RWPE1 (cell line): ENCODE measurements at regions not wholly inside any gene's neighbourhood (a gene's known extent, or its start where the extent isn't known, plus 50 kb on each side); places are given as distances from the start of the nearest gene placed in this dataset.

Source experiments
- CTCF ChIA-PET: fragments of 350-600 bp; sonication (Branson Sonifier 250); formaldehyde crosslinking; extraction: SDS; loops from one replicate; lab custom pipeline; 2021; lab: Yijun Ruan, JAX
- POLR2A ChIA-PET: fragments of 400-600 bp; formaldehyde crosslinking; extraction: SDS; loops from one replicate; lab custom pipeline; 2020; ENCODE audit warnings: antibody characterized with exemption; ENCODE audit not compliant: low non-redundant PET; lab: Yijun Ruan, JAX
- DNase-seq: peaks from one replicate; pipeline ENCODE4 v3.0.0; 2012; ENCODE audit warnings: low spot score
- H3K27ac ChIP-seq: fragments of 450-650 bp; 2 replicates; pipeline ENCODE4 v1.5.1; 2017
- CTCF ChIP-seq: fragments of 450-650 bp; conservative IDR thresholded peaks from 2 replicates; pipeline ENCODE4 v1.5.1; 2017; ENCODE audit warnings: low read depth, mild to moderate bottlenecking

- no peak for DNase-seq
- TF ChIP-seq CTCF = no peak
- CTCF ChIA-PET = no interaction called here
- POLR2A ChIA-PET = no interaction called here
- no peak overlapping the region for H3K27ac ChIP-seq
Measured at GRCh38 chr1:209154912-209155311, 428.6 kb upstream of the CAMK1G start.

- no peak for DNase-seq
- ChIA-PET CTCF (no interaction called here), POLR2A (no interaction called here)
- no peak for TF ChIP-seq CTCF
- no peak overlapping the region for H3K27ac ChIP-seq
Measured at GRCh38 chr1:209155546-209155945, 428.0 kb upstream of the CAMK1G start.

- ChIA-PET CTCF (no interaction called here), POLR2A (no interaction called here)
- no peak for DNase-seq
- no peak overlapping the region for H3K27ac ChIP-seq
- no peak for TF ChIP-seq CTCF
Measured at GRCh38 chr1:209156991-209157390, 426.5 kb upstream of the CAMK1G start.

GRCh38 chr1:209157546-209158249 lies 425.8 kb upstream of the CAMK1G start:
- POLR2A ChIA-PET = no interaction called here

GRCh38 chr1:209158851-209159250 lies 424.7 kb upstream of the CAMK1G start:
- no peak for TF ChIP-seq CTCF
- no peak for DNase-seq
- POLR2A ChIA-PET = no interaction called here
- CTCF ChIA-PET = no interaction called here
- no peak overlapping the region for H3K27ac ChIP-seq

More at GRCh38 chr1:209157546-209158249, 425.8 kb upstream of the CAMK1G start:
- no peak for TF ChIP-seq CTCF
- no peak for DNase-seq
- CTCF ChIA-PET = interaction anchor here (0.6 kb wide), 1 partner anchor 248 kb away, joined by 3 read pairs; no protein-coding TSS in a partner anchor
- H3K27ac ChIP-seq = no peak overlapping the region

- TF ChIP-seq CTCF = no peak
- POLR2A ChIA-PET = no interaction called here
- CTCF ChIA-PET = no interaction called here
- H3K27ac ChIP-seq = no peak overlapping the region
- DNase-seq = no peak
Measured at GRCh38 chr1:209160230-209160629, 423.3 kb upstream of the CAMK1G start.
